B cell (primary cell): ENCODE measurements at regions not wholly inside any gene's neighbourhood (a gene's known extent, or its start where the extent isn't known, plus 50 kb on each side); places are given as distances from the start of the nearest gene placed in this dataset.

Experiments
- ATAC-seq: fragments of 200-7000 bp; cut with Tn5 transposase; one replicate; pipeline ENCODE4 v1.10.0; 2021; ENCODE audit warnings: low read depth, mild to moderate bottlenecking, moderate number of reproducible peaks, moderate library complexity
- CTCF ChIA-PET: fragments of 350-600 bp; sonication (Branson Sonifier 250); formaldehyde crosslinking; loops from one replicate; lab custom pipeline; 2021; ENCODE audit warnings: antibody characterized with exemption, inconsistent platforms; lab: Charles Lee
- POLR2A ChIA-PET: fragments of 350-600 bp; sonication (Branson Sonifier 250); formaldehyde crosslinking; loops from one replicate; lab custom pipeline; 2021; ENCODE audit warnings: antibody characterized with exemption; lab: Charles Lee
- DNase-seq: peaks from one replicate; pipeline ENCODE4 v3.0.0; 2013
- H2AFZ ChIP-seq: 2 replicates; pipeline ENCODE4 v1.6.1; 2012; ENCODE audit warnings: mild to moderate bottlenecking, low read depth, low read length; ENCODE audit not compliant: insufficient read depth, poor library complexity, severe bottlenecking
- H3K27ac ChIP-seq, 2 donors: 1 replicate in 1 of 2; 2 replicates in 1 of 2; pipeline ENCODE4 v1.5.1; 2012 to 2013; ENCODE audit warnings: low read length in 2 of 2, mild to moderate bottlenecking in 2 of 2, moderate library complexity in 1 of 2
- H3K27me3 ChIP-seq, 4 experiments: fragments of 200-600 bp in 1 of 4; sonication (generic) in 1 of 4; replicated peaks in 1 of 4; 1 replicate in 2 of 4; 2 replicates in 2 of 4; pipeline versions ENCODE4 v1.6.1 to v1.7.0; 2013 to 2016; ENCODE audit warnings: low read length in 3 of 4, mild to moderate bottlenecking in 2 of 4, mixed read lengths in 1 of 4, moderate library complexity in 1 of 4; ENCODE audit not compliant: insufficient read depth in 4 of 4, control insufficient read depth in 3 of 4; ENCODE audit errors: control extremely low read depth in 1 of 4
- H3K36me3 ChIP-seq, 2 experiments: replicated peaks in 1 of 2; 1 replicate in 1 of 2; 2 replicates in 1 of 2; pipeline versions ENCODE4 v1.6.1 to v1.7.1; 2013; ENCODE audit warnings: low read length in 1 of 2; ENCODE audit not compliant: insufficient read depth in 2 of 2, control insufficient read depth in 1 of 2; ENCODE audit errors: control extremely low read depth in 1 of 2, extremely low read depth in 1 of 2
- H3K4me1 ChIP-seq, 2 donors: fragments of 200-600 bp in 1 of 2; sonication (generic) in 1 of 2; 1 replicate in 1 of 2; 2 replicates in 1 of 2; pipeline versions ENCODE4 v1.5.1 to v1.6.1; 2013 to 2017; ENCODE audit warnings: low read length in 2 of 2; ENCODE audit not compliant: control insufficient read depth in 2 of 2, insufficient read depth in 2 of 2
- H3K4me2 ChIP-seq: replicated peaks from 2 replicates; pipeline ENCODE3; 2012; ENCODE audit warnings: mild to moderate bottlenecking, low read depth, low read length; ENCODE audit not compliant: poor library complexity, severe bottlenecking
- H3K4me3 ChIP-seq, 5 experiments: fragments of 200-600 bp in 1 of 5; sonication (generic) in 1 of 5; 1 replicate in 3 of 5; 2 replicates in 2 of 5; pipeline versions ENCODE4 v1.5.1 to v1.7.0; 2011 to 2016; ENCODE audit warnings: low read length in 4 of 5, mild to moderate bottlenecking in 4 of 5, low read depth in 2 of 5, control low read depth in 1 of 5, moderate library complexity in 1 of 5; ENCODE audit not compliant: insufficient read depth in 1 of 5; ENCODE audit errors: control extremely low read depth in 1 of 5, extremely low read depth in 1 of 5
- H3K79me2 ChIP-seq: fragments of 200-600 bp; sonication (generic); one replicate; pipeline ENCODE4 v1.6.0; 2016; ENCODE audit warnings: low read length; ENCODE audit not compliant: control insufficient read depth, insufficient read depth
- H3K9ac ChIP-seq: fragments of 200-600 bp; sonication (generic); 2 replicates; pipeline ENCODE4 v1.6.1; 2017; ENCODE audit warnings: mild to moderate bottlenecking, low read length, moderate library complexity
- H3K9me3 ChIP-seq, 3 donors: one replicate each; pipeline versions ENCODE4 v1.6.1 to v1.7.1; 2013; ENCODE audit warnings: low read length in 2 of 3; ENCODE audit not compliant: control insufficient read depth in 2 of 3, insufficient read depth in 1 of 3; ENCODE audit errors: control extremely low read depth in 1 of 3
- H4K20me1 ChIP-seq: 2 replicates; pipeline ENCODE4 v1.6.0; 2012; ENCODE audit warnings: mild to moderate bottlenecking, low read length; ENCODE audit not compliant: insufficient read depth, control insufficient read depth, poor library complexity, severe bottlenecking
- H3K27ac Mint-ChIP-seq: one replicate; pipeline ENCODE4 v1.8.0; 2021; ENCODE audit warnings: mixed read lengths
- H3K27me3 Mint-ChIP-seq: one replicate; pipeline ENCODE4 v1.8.0; 2021; ENCODE audit warnings: mixed read lengths
- H3K4me1 Mint-ChIP-seq: one replicate; pipeline ENCODE4 v1.8.0; 2021; ENCODE audit warnings: mixed read lengths
- H3K4me3 Mint-ChIP-seq: one replicate; pipeline ENCODE4 v1.8.0; 2021; ENCODE audit warnings: mixed read lengths
- H3K9me3 Mint-ChIP-seq: one replicate; pipeline ENCODE4 v1.8.0; 2022; ENCODE audit warnings: mixed read lengths; ENCODE audit not compliant: insufficient read depth
- CTCF ChIP-seq: fragments of 200-600 bp; IDR thresholded peaks from one replicate; pipeline ENCODE4 v1.8.0; 2022; ENCODE audit warnings: antibody characterized with exemption, mild to moderate bottlenecking
- EZH2 ChIP-seq: IDR thresholded peaks from 2 replicates; pipeline ENCODE4 v1.6.1; 2012; ENCODE audit warnings: borderline replicate concordance, low read depth, mild to moderate bottlenecking, moderate library complexity, low read length; ENCODE audit not compliant: insufficient read depth, poor library complexity, severe bottlenecking
- WGBS: methylation state at CpG from one replicate; pipeline ENCODE4 v1.1.5; 2013; ENCODE audit warnings: missing lambda C conversion rate; ENCODE audit not compliant: insufficient coverage; 5-methylcytosine and 5-hydroxymethylcytosine counted together
- intact Hi-C: fragments of 100-400 bp; cut with micrococcal nuclease; formaldehyde crosslinking; loops from one replicate; pipeline ENCODE4 v1.10.0; 2022

GRCh38 chr6:138677538-138677937 is 96.0 kb upstream of the CCDC28A start:
- Mint-ChIP-seq H3K4me3 (no peak overlapping the region), H3K27me3 (peaks cover 10% of the 10 kb centered on the region), H3K4me1 (no peaks in the 10 kb centered on the region), H3K9me3 (no peaks in the 10 kb centered on the region), H3K27ac (no peak overlapping the region)
- no peak overlapping the region for H2AFZ ChIP-seq
- H3K79me2 ChIP-seq: no peaks in the 10 kb centered on the region
- no peaks in the 10 kb centered on the region for H3K4me1 ChIP-seq
- no peaks in the 10 kb centered on the region for H4K20me1 ChIP-seq
- no peaks in the 10 kb centered on the region for H3K9me3 ChIP-seq
- H3K9ac ChIP-seq: no peak overlapping the region
- ChIA-PET CTCF (no interaction called here), POLR2A (no interaction called here)
- no peak overlapping the region for H3K27ac ChIP-seq
- no peak overlapping the region for H3K4me3 ChIP-seq
- DNase-seq (no peak), ATAC-seq (no peak)
- intact Hi-C loops: no loop called here
- TF ChIP-seq EZH2: no peak
- TF ChIP-seq CTCF: no peak
- H3K36me3 ChIP-seq: no peaks in the 10 kb centered on the region
- H3K4me2 ChIP-seq: no peak overlapping the region
- no peaks in the 10 kb centered on the region for H3K27me3 ChIP-seq
- 96% methylated on average over 6 of the region's 6 CpGs for WGBS

- no peak overlapping the region for H3K4me3 ChIP-seq
- intact Hi-C loops: no loop called here
- no peaks in the 10 kb centered on the region for H3K4me1 ChIP-seq
- H3K9me3 Mint-ChIP-seq: no peaks in the 10 kb centered on the region
- no peaks in the 10 kb centered on the region for H3K79me2 ChIP-seq
- no peaks in the 10 kb centered on the region for H3K36me3 ChIP-seq
- H3K4me2 ChIP-seq: no peak overlapping the region
- H3K9ac ChIP-seq: no peak overlapping the region
- POLR2A ChIA-PET: no interaction called here
- H3K9me3 ChIP-seq: no peaks in the 10 kb centered on the region
- H4K20me1 ChIP-seq: no peaks in the 10 kb centered on the region
- H3K27me3 ChIP-seq: no peaks in the 10 kb centered on the region
- DNase-seq: no peak
- ATAC-seq: no peak
- TF ChIP-seq EZH2 (no peak), CTCF (no peak)
- no peak overlapping the region for H3K27ac ChIP-seq
- no peak overlapping the region for H3K27ac Mint-ChIP-seq
- no peak overlapping the region for H2AFZ ChIP-seq
- CTCF ChIA-PET: interaction anchor here (1.1 kb wide), 1 partner anchor 15 kb away, joined by 3 read pairs; no protein-coding TSS in a partner anchor
- H3K4me3 Mint-ChIP-seq: no peak overlapping the region
- H3K4me1 Mint-ChIP-seq: no peaks in the 10 kb centered on the region
- peaks cover 10% of the 10 kb centered on the region for H3K27me3 Mint-ChIP-seq
Observed at GRCh38 chr6:138678168-138678567, 95.4 kb upstream of the CCDC28A start.
